ENCODE measurements at regions not wholly inside any gene's neighbourhood (a gene's known extent, or its start where the extent isn't known, plus 50 kb on each side); places are given as distances from the start of the nearest gene placed in this dataset.
"Not testable (repeated sequence)": the region's sequence is repeated elsewhere in the genome, so short reads cannot be mapped to it uniquely, and the experiment has no call there.

- no peak overlapping the region for H3K4me3 ChIP-seq (ENCODE audit: low read length)
- TF ChIP-seq CTCF (IDR thresholded peaks at IDR 0.05; ENCODE audit: insufficient read depth, low read depth, low read length, missing control alignments), result no peak
- DNase-seq (ENCODE audit: low read depth), result no peak
These were observed 98.6 kb downstream of the LSMEM1 start for GRCh38 chr7:112579388-112579787.

GRCh38 chr7:112580717-112581435 is 100.1 kb downstream of the LSMEM1 start:
- DNase-seq (ENCODE audit: low read depth), result no peak
- no peak overlapping the region for H3K4me3 ChIP-seq (ENCODE audit: low read length)
- TF ChIP-seq CTCF (IDR thresholded peaks at IDR 0.05; ENCODE audit: insufficient read depth, low read depth, low read length, missing control alignments), result no peak

- no peak for TF ChIP-seq CTCF (IDR thresholded peaks at IDR 0.05; ENCODE audit: insufficient read depth, low read depth, low read length, missing control alignments)
- DNase-seq (ENCODE audit: low read depth), result no peak
- no peak overlapping the region for H3K4me3 ChIP-seq (ENCODE audit: low read length)
These were observed 100.7 kb downstream of the LSMEM1 start for GRCh38 chr7:112581529-112581928.

- DNase-seq (ENCODE audit: low read depth), result peak; percentile 84
- no peak for TF ChIP-seq CTCF (IDR thresholded peaks at IDR 0.05; ENCODE audit: insufficient read depth, low read depth, low read length, missing control alignments)
- no peak overlapping the region for H3K4me3 ChIP-seq (ENCODE audit: low read length)
These were observed 103.5 kb downstream of the LSMEM1 start for GRCh38 chr7:112584290-112584689.

GRCh38 chr7:112587504-112587903 is 106.7 kb downstream of the LSMEM1 start:
- no peak for DNase-seq (ENCODE audit: low read depth)
- no peak for TF ChIP-seq CTCF (IDR thresholded peaks at IDR 0.05; ENCODE audit: insufficient read depth, low read depth, low read length, missing control alignments)
- no peak overlapping the region for H3K4me3 ChIP-seq (ENCODE audit: low read length)

GRCh38 chr7:112592565-112593263 is 111.9 kb downstream of the LSMEM1 start:
- DNase-seq (ENCODE audit: low read depth); H3K4me3 ChIP-seq (ENCODE audit: low read length): not testable (repeated sequence)

- no peak for TF ChIP-seq CTCF (IDR thresholded peaks at IDR 0.05; ENCODE audit: insufficient read depth, low read depth, low read length, missing control alignments)
- no peak for DNase-seq (ENCODE audit: low read depth)
- H3K4me3 ChIP-seq (ENCODE audit: low read length), result no peak overlapping the region
These were observed 113.6 kb downstream of the LSMEM1 start for GRCh38 chr7:112594397-112594796.
